SK-N-SH (cell line): ENCODE measurements at regions not wholly inside any gene's neighbourhood (a gene's known extent, or its start where the extent isn't known, plus 50 kb on each side); places are given as distances from the start of the nearest gene placed in this dataset.

Experiments
- CTCF ChIA-PET: fragments of 300-600, 350-600 bp; formaldehyde crosslinking; extraction: SDS; loops from one replicate; lab custom pipeline; 2021; lab: Yijun Ruan, JAX
- POLR2A ChIA-PET: fragments of 350-600 bp; sonication (Branson Sonifier 250); formaldehyde crosslinking; extraction: SDS; loops from one replicate; lab custom pipeline; 2020; ENCODE audit warnings: antibody characterized with exemption, inconsistent platforms; lab: Yijun Ruan, JAX
- DNase-seq: peaks from one replicate; pipeline ENCODE4 v3.0.0; 2012
- H2AFZ ChIP-seq: fragments of 200-600 bp; sonication (generic); 2 replicates; pipeline ENCODE4 v1.8.1; 2016; ENCODE audit warnings: antibody characterized with exemption, mild to moderate bottlenecking, low read depth
- H3F3A ChIP-seq: fragments of 200-600 bp; sonication (generic); replicated peaks from 2 replicates; pipeline ENCODE3; 2016; ENCODE audit warnings: antibody characterized with exemption, mild to moderate bottlenecking; ENCODE audit not compliant: insufficient read depth
- H3K27ac ChIP-seq, 2 experiments: fragments of 200-500 bp in 1 of 2; fragments of 200-600 bp in 1 of 2; sonication (Bioruptor generic) in 1 of 2; sonication (generic), shearing (Covaris generic) in 1 of 2; 2 replicates each; pipeline versions ENCODE4 v1.5.1 to v1.6.1; 2014 to 2016; ENCODE audit warnings: low read depth in 2 of 2, inconsistent platforms in 1 of 2, low read length in 1 of 2, mild to moderate bottlenecking in 1 of 2, mixed read lengths in 1 of 2
- H3K27me3 ChIP-seq: fragments of 200-600 bp; sonication (generic), shearing (Covaris generic); 2 replicates; pipeline ENCODE4 v1.6.1; 2016; ENCODE audit warnings: mixed run types; ENCODE audit not compliant: insufficient read depth
- H3K36me3 ChIP-seq, 2 experiments: fragments of 200-500 bp in 1 of 2; fragments of 200-600 bp in 1 of 2; sonication (Bioruptor generic) in 1 of 2; sonication (generic) in 1 of 2; replicated peaks in 1 of 2; 2 replicates each; pipeline versions ENCODE3 to v1.5.1; 2014 to 2016; ENCODE audit warnings: low read length in 1 of 2, mild to moderate bottlenecking in 1 of 2; ENCODE audit not compliant: insufficient read depth in 2 of 2, control insufficient read depth in 1 of 2
- H3K4me1 ChIP-seq, 2 experiments: fragments of 200-500 bp in 1 of 2; fragments of 200-600 bp in 1 of 2; sonication (Bioruptor generic) in 1 of 2; sonication (generic), shearing (Covaris generic) in 1 of 2; 2 replicates each; pipeline versions ENCODE4 v1.5.1 to v1.6.1; 2014 to 2016; ENCODE audit warnings: low read depth in 1 of 2, low read length in 1 of 2, mixed run types in 1 of 2; ENCODE audit not compliant: insufficient read depth in 2 of 2, control insufficient read depth in 1 of 2
- H3K4me2 ChIP-seq: fragments of 200-600 bp; sonication (generic), shearing (Covaris generic); 2 replicates; pipeline ENCODE4 v1.6.1; 2017; ENCODE audit warnings: mixed run types
- H3K4me3 ChIP-seq, 2 experiments: fragments of 200-500 bp in 1 of 2; fragments of 200-600 bp in 1 of 2; sonication (Bioruptor generic) in 1 of 2; sonication (generic), shearing (Covaris generic) in 1 of 2; 2 replicates each; pipeline versions ENCODE4 v1.5.1 to v1.8.1; 2014 to 2016; ENCODE audit warnings: low read depth in 2 of 2, inconsistent platforms in 1 of 2, low read length in 1 of 2, mild to moderate bottlenecking in 1 of 2, mixed read lengths in 1 of 2, moderate library complexity in 1 of 2
- H3K79me2 ChIP-seq: fragments of 200-600 bp; sonication (generic); 2 replicates; pipeline ENCODE4 v1.8.1; 2017; ENCODE audit warnings: mild to moderate bottlenecking; ENCODE audit not compliant: insufficient read depth
- H3K9ac ChIP-seq: fragments of 200-600 bp; sonication (generic); 2 replicates; pipeline ENCODE4 v1.6.1; 2017; ENCODE audit warnings: mixed run types
- H3K9me2 ChIP-seq: fragments of 200-600 bp; sonication (generic); 2 replicates; pipeline ENCODE4 v1.6.1; 2017; ENCODE audit warnings: mixed run types
- H3K9me3 ChIP-seq: fragments of 200-600 bp; sonication (generic); 2 replicates; pipeline ENCODE4 v1.6.1; 2017; ENCODE audit warnings: mixed run types, mild to moderate bottlenecking, moderate library complexity
- H4K20me1 ChIP-seq: fragments of 200-600 bp; sonication (generic); 2 replicates; pipeline ENCODE4 v1.6.1; 2017; ENCODE audit warnings: mild to moderate bottlenecking, mixed run types; ENCODE audit not compliant: insufficient read depth
- EP300 ChIP-seq, 2 experiments: IDR thresholded peaks; 2 replicates each; pipeline versions ENCODE4 v1.4.0 to v1.6.1; 2012; ENCODE audit warnings: borderline replicate concordance in 1 of 2, low read depth in 1 of 2, low read length in 1 of 2
- FOSL2 ChIP-seq: IDR thresholded peaks from 2 replicates; pipeline ENCODE4 v1.4.0; 2012; ENCODE audit warnings: low read depth, mild to moderate bottlenecking, moderate library complexity, borderline replicate concordance
- GATA2 ChIP-seq: sonication (generic); formaldehyde crosslinking; IDR thresholded peaks from 2 replicates; pipeline ENCODE4 v1.5.0; 2020; ENCODE audit warnings: mild to moderate bottlenecking, missing genetic modification reagents
- MEF2A ChIP-seq: IDR thresholded peaks from 2 replicates; pipeline ENCODE4 v1.4.0; 2012; ENCODE audit warnings: low read depth, borderline replicate concordance
- NRF1 ChIP-seq: IDR thresholded peaks from 2 replicates; pipeline ENCODE4 v1.6.1; 2012; ENCODE audit warnings: low read depth, mild to moderate bottlenecking, low read length
- RXRA ChIP-seq: IDR thresholded peaks from 2 replicates; pipeline ENCODE4 v1.4.0; 2012; ENCODE audit warnings: low read depth, mild to moderate bottlenecking, borderline replicate concordance
- SIN3A ChIP-seq: IDR thresholded peaks from 2 replicates; pipeline ENCODE4 v1.6.1; 2012; ENCODE audit warnings: low read depth, mild to moderate bottlenecking, low read length, moderate library complexity, borderline replicate concordance
- TAF1 ChIP-seq: IDR thresholded peaks from 2 replicates; pipeline ENCODE4 v1.6.1; 2012; ENCODE audit warnings: low read depth, mild to moderate bottlenecking, low read length, moderate library complexity, borderline replicate concordance
- TCF12 ChIP-seq: IDR thresholded peaks from 2 replicates; pipeline ENCODE4 v1.4.0; 2012
- TEAD4 ChIP-seq: IDR thresholded peaks from 2 replicates; pipeline ENCODE4 v1.4.0; 2012; ENCODE audit warnings: mild to moderate bottlenecking, borderline replicate concordance; ENCODE audit not compliant: insufficient read depth
- USF2 ChIP-seq: fragments of 150-350 bp; IDR thresholded peaks from 2 replicates; pipeline ENCODE4 v1.6.1; 2017; ENCODE audit warnings: antibody characterized with exemption, low read length, low read depth, borderline replicate concordance
- YY1 ChIP-seq: IDR thresholded peaks from 2 replicates; pipeline ENCODE4 v1.4.0; 2012; ENCODE audit warnings: low read depth, mild to moderate bottlenecking
- WGBS: methylation state at CpG from one replicate; pipeline ENCODE4 v1.1.6; 2017; ENCODE audit warnings: low lambda C conversion rate; 5-methylcytosine and 5-hydroxymethylcytosine counted together
- TF ChIP-seq, protein P1 (sequence below): fragments of 150-350 bp; IDR thresholded peaks from 2 replicates; pipeline ENCODE4 v1.6.1; 2016; ENCODE audit warnings: mild to moderate bottlenecking, low read depth, low read length
- TF ChIP-seq, protein P2 (sequence below): fragments of 200-600 bp; sonication (generic); IDR thresholded peaks from 2 replicates; pipeline ENCODE4 v1.6.1; 2017; ENCODE audit warnings: antibody characterized with exemption, mild to moderate bottlenecking, moderate library complexity
- TF ChIP-seq, protein P3 (sequence below): IDR thresholded peaks from 2 replicates; pipeline ENCODE4 v1.4.0; 2012; ENCODE audit warnings: low read depth, borderline replicate concordance

GRCh38 chr1:112308716-112309115, 87.3 kb upstream of the CTTNBP2NL start:
- Histone ChIP-seq H3K9ac (no peak overlapping the region), H3K36me3 (no peaks in the 10 kb centered on the region), H3K27me3 (no peaks in the 10 kb centered on the region; the same call in 1 of the 2 replicates), H3K27ac (no peak overlapping the region), H2AFZ (no peak overlapping the region), H3K9me2 (no peaks in the 10 kb centered on the region), H4K20me1 (no peaks in the 10 kb centered on the region), H3K4me1 (peaks cover 0 to 7% of the 10 kb centered on the region in 2 experiments; a peak in 2 of 4 replicates), H3K4me2 (no peak overlapping the region), H3F3A (no peaks in the 10 kb centered on the region), H3K79me2 (no peaks in the 10 kb centered on the region), H3K4me3 (no peak overlapping the region), H3K9me3 (no peaks in the 10 kb centered on the region)
- CTCF ChIA-PET: interaction anchor here (1.4 to 2.3 kb wide), 5 partner anchors 9 to 82 kb away, joined by 3 to 11 read pairs (median 8); no protein-coding TSS in a partner anchor
- DNase-seq: no peak
- 22% methylated on average over 5 of the region's 5 CpGs for whole genome bisulfite sequencing
- TF ChIP-seq FOSL2 (no peak), EP300 (IDR thresholded peaks at IDR 0.05; ENCODE audit: borderline replicate concordance in 1 of 2, low read depth in 1 of 2, low read length in 1 of 2) (no peak), MEF2A (no peak), RXRA (no peak), USF2 (no peak), YY1 (no peak), NRF1 (no peak), TCF12 (no peak), SIN3A (no peak), TEAD4 (no peak), TAF1 (no peak)
- TF ChIP-seq, protein P1, sequence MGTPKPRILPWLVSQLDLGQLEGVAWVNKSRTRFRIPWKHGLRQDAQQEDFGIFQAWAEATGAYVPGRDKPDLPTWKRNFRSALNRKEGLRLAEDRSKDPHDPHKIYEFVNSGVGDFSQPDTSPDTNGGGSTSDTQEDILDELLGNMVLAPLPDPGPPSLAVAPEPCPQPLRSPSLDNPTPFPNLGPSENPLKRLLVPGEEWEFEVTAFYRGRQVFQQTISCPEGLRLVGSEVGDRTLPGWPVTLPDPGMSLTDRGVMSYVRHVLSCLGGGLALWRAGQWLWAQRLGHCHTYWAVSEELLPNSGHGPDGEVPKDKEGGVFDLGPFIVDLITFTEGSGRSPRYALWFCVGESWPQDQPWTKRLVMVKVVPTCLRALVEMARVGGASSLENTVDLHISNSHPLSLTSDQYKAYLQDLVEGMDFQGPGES: no peak
- TF ChIP-seq, protein P2, sequence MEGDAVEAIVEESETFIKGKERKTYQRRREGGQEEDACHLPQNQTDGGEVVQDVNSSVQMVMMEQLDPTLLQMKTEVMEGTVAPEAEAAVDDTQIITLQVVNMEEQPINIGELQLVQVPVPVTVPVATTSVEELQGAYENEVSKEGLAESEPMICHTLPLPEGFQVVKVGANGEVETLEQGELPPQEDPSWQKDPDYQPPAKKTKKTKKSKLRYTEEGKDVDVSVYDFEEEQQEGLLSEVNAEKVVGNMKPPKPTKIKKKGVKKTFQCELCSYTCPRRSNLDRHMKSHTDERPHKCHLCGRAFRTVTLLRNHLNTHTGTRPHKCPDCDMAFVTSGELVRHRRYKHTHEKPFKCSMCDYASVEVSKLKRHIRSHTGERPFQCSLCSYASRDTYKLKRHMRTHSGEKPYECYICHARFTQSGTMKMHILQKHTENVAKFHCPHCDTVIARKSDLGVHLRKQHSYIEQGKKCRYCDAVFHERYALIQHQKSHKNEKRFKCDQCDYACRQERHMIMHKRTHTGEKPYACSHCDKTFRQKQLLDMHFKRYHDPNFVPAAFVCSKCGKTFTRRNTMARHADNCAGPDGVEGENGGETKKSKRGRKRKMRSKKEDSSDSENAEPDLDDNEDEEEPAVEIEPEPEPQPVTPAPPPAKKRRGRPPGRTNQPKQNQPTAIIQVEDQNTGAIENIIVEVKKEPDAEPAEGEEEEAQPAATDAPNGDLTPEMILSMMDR: no peak
- POLR2A ChIA-PET: no interaction called here

DNA sequence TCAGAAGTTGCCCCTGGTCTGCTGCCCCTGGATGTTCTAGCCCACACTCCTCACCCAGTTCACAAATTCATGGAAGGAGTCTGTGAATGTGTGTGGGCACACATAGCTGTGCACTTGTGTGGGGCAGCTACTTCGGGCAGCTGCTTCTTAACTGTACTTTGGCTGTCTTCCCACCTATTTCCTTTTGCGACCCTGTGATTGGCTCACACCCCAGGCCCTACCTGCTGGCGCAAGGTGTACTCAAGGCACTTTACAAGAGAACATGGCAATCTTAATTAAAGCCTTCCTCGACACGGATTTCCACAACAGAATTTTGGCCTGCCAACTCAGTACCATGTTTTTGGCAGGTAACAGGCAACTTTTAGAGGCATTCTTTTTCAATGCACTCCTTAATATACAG, 86.5 kb upstream of the CTTNBP2NL start:
- H3F3A ChIP-seq: no peaks in the 10 kb centered on the region
- no peak overlapping the region for H3K4me2 ChIP-seq
- no peak for DNase-seq
- CTCF ChIA-PET: interaction anchor here (1.5 to 2.3 kb wide), 3 partner anchors 11 to 81 kb away, joined by 4 to 11 read pairs (median 8); no protein-coding TSS in a partner anchor
- H3K4me1 ChIP-seq: peaks cover 0 to 7% of the 10 kb centered on the region in 2 experiments; a peak in 2 of 4 replicates
- H3K27ac ChIP-seq: no peak overlapping the region
- H3K27me3 ChIP-seq: no peaks in the 10 kb centered on the region; the same call in 1 of the 2 replicates
- no peaks in the 10 kb centered on the region for H3K9me3 ChIP-seq
- no peaks in the 10 kb centered on the region for H3K79me2 ChIP-seq
- TF ChIP-seq, protein P3, sequence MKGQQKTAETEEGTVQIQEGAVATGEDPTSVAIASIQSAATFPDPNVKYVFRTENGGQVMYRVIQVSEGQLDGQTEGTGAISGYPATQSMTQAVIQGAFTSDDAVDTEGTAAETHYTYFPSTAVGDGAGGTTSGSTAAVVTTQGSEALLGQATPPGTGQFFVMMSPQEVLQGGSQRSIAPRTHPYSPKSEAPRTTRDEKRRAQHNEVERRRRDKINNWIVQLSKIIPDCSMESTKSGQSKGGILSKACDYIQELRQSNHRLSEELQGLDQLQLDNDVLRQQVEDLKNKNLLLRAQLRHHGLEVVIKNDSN: no peak
- no peak for TF ChIP-seq GATA2 (CRISPR knock-in tag)
- no peaks in the 10 kb centered on the region for H3K36me3 ChIP-seq
- no peaks in the 10 kb centered on the region for H4K20me1 ChIP-seq
- no peaks in the 10 kb centered on the region for H3K9me2 ChIP-seq
- no peak overlapping the region for H2AFZ ChIP-seq
- POLR2A ChIA-PET: no interaction called here
- H3K4me3 ChIP-seq: no peak overlapping the region
- WGBS: 40% methylated on average over 5 of the region's 5 CpGs
- H3K9ac ChIP-seq: no peak overlapping the region
